Smooth muscle cell of the brain vasculature (primary cell): ENCODE measurements at regions not wholly inside any gene's neighbourhood (a gene's known extent, or its start where the extent isn't known, plus 50 kb on each side); places are given as distances from the start of the nearest gene placed in this dataset.

Experiments
- DNase-seq: peaks from one replicate; pipeline ENCODE4 v3.0.0-alpha.2; 2012; ENCODE audit warnings: low read depth, low spot score

- no peak for DNase-seq
These were observed 92.3 kb upstream of the BACE2 start for GRCh38 chr21:41075656-41076055.

GRCh38 chr21:41076064-41076463 lies 91.9 kb upstream of the BACE2 start:
- no peak for DNase-seq

GRCh38 chr21:41079159-41079558 lies 88.8 kb upstream of the BACE2 start:
- no peak for DNase-seq

- no peak for DNase-seq
These were observed 87.4 kb upstream of the BACE2 start for GRCh38 chr21:41080485-41081121.

- no peak for DNase-seq
These were observed 81.4 kb upstream of the BACE2 start for GRCh38 chr21:41086569-41086968.

GRCh38 chr21:41090981-41091380 lies 77.0 kb upstream of the BACE2 start:
- no peak for DNase-seq

- no peak for DNase-seq
These were observed 76.3 kb upstream of the BACE2 start for GRCh38 chr21:41091616-41092015.

GRCh38 chr21:41092312-41092711 lies 75.6 kb upstream of the BACE2 start:
- DNase-seq = no peak

GRCh38 chr21:41095983-41096382 lies 72.0 kb upstream of the BACE2 start:
- DNase-seq = no peak

- no peak for DNase-seq
These were observed 69.9 kb upstream of the BACE2 start for GRCh38 chr21:41098076-41098475.

GRCh38 chr21:41098481-41099042 lies 69.4 kb upstream of the BACE2 start:
- DNase-seq = no peak

GRCh38 chr21:41100826-41101550 lies 67.0 kb upstream of the BACE2 start:
- DNase-seq = no peak

- DNase-seq = no peak
These were observed 65.7 kb upstream of the BACE2 start for GRCh38 chr21:41102281-41102680.

- DNase-seq = no peak
These were observed 60.4 kb upstream of the BACE2 start for GRCh38 chr21:41107602-41108001.

- DNase-seq = no peak
These were observed 59.0 kb upstream of the BACE2 start for GRCh38 chr21:41108668-41109585.

GRCh38 chr21:41110161-41110560 lies 57.8 kb upstream of the BACE2 start:
- no peak for DNase-seq

- DNase-seq = no peak
These were observed 57.3 kb upstream of the BACE2 start for GRCh38 chr21:41110664-41111063.

- no peak for DNase-seq
These were observed 56.3 kb upstream of the BACE2 start for GRCh38 chr21:41111681-41112080.

GRCh38 chr21:41112740-41113692 lies 54.9 kb upstream of the BACE2 start:
- DNase-seq = peak; percentile 31

GRCh38 chr21:41115851-41116250 lies 52.1 kb upstream of the BACE2 start:
- no peak for DNase-seq
